ENCODE measurements at regions not wholly inside any gene's neighbourhood (a gene's known extent, or its start where the extent isn't known, plus 50 kb on each side); places are given as distances from the start of the nearest gene placed in this dataset.

DNA sequence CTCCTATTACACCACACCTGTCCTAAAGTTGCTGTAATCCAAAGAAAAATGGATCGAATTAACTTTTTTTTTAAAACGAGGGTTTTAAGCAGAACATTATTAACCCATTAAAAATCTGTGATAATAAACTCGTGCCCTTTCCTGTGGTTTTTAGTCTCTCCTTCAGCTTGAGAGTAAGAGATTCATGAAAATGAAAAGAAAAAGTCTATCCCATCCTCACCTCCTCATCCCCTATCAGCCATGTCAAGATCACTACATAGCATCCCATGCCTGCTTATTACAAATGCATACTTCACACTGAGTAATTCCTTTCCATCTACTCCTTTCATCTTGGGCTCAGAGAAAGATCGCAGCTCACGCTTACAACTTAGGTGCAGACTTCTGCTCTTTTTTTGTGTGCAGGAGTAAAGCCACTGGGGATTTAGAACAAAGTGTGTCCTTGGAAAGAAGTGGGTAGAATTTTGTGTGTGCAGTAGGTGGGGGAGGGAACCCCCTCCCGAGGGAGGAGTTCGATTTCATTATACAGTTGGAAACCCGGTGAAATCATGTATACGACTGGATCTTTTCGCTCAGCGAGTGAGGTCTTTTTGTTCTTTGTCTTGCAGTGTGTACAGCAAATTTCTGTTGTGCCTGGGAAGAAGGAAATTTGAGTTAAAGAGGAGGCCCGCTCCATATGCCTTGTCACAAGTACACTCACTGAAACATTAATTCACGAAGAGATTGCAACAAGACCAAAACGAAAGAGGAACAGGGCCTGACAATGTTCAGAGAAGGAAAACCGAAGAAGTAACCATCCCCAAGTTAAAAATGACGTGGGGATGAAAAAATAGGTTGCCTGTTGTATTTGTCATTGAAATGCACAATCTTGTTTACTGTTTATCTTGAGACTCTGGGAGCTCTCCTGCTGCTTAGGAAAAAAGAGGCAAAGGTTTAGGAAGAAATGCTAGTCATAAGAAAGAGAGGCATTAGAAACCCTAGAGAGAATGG lies 146.5 kb upstream of the ZNF217 start:
- no peaks in the 10 kb centered on the region for H3K27me3 Mint-ChIP-seq
- H3K4me1 Mint-ChIP-seq, result peaks cover 67% of the 10 kb centered on the region
- peak overlapping the region; percentile 70 for H3K4me3 Mint-ChIP-seq
- no peaks in the 10 kb centered on the region for H3K9me3 Mint-ChIP-seq
- ChIA-PET POLR2A (no interaction called here), CTCF (interaction anchor here (1.6 to 2.4 kb wide), 3 partner anchors 10 to 100 kb away, joined by 3 to 11 read pairs (median 6); no protein-coding TSS in a partner anchor)
- peak overlapping the region; percentile 90 for H3K27ac Mint-ChIP-seq
- DNase-seq, result peak; percentile 22
- no peaks in the 10 kb centered on the region for H3K36me3 Mint-ChIP-seq (ENCODE audit: low read depth)

DNA sequence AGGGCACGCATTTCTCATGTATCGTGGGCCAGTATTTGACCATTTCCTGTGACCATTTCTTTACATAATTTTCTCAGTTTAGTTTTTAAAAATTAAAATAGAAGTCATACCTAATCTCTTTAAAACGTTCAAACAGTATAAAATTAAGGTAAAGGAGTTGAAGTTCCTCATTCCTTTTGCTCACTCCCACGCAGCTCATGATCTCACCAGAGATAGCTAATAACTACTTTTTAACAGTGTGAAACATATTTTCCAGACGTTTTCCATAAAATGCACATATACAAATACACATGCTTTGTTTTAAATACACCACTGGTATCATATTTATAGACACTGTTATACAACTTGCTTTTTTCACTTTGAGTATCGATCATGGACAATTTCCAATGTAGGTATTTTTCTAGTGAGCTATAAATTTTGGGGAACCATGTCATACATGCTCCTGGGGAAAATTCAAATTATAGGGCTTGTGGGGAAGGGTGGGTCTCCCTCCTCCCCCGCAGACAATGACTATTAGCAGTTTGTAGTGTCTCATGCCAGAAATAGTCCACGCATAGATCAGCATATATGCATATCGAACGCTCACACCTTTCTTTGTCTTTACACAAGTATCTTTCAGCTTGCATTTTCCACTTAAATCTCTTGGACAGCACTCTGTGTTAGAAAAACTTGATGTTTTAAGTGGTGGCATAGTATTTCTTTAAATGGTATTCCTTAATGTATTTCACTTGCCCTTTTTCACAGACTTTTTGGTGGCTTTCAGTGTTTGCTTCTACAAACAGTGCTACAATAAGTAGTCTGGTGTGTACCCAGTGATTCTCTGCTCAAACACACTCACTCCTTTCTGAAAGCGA lies 145.5 kb upstream of the ZNF217 start:
- H3K36me3 Mint-ChIP-seq (ENCODE audit: low read depth), result no peaks in the 10 kb centered on the region
- H3K4me1 Mint-ChIP-seq, result peaks cover 66% of the 10 kb centered on the region
- H3K9me3 Mint-ChIP-seq, result no peaks in the 10 kb centered on the region
- H3K4me3 Mint-ChIP-seq, result peak overlapping the region; percentile 70
- no peak for DNase-seq
- CTCF ChIA-PET, result interaction anchor here (0.5 to 2.4 kb wide), 3 partner anchors 10 to 44 kb away, joined by 3 to 11 read pairs (median 3); no protein-coding TSS in a partner anchor
- H3K27ac Mint-ChIP-seq, result peak overlapping the region; percentile 90
- POLR2A ChIA-PET, result no interaction called here
- no peaks in the 10 kb centered on the region for H3K27me3 Mint-ChIP-seq

DNA sequence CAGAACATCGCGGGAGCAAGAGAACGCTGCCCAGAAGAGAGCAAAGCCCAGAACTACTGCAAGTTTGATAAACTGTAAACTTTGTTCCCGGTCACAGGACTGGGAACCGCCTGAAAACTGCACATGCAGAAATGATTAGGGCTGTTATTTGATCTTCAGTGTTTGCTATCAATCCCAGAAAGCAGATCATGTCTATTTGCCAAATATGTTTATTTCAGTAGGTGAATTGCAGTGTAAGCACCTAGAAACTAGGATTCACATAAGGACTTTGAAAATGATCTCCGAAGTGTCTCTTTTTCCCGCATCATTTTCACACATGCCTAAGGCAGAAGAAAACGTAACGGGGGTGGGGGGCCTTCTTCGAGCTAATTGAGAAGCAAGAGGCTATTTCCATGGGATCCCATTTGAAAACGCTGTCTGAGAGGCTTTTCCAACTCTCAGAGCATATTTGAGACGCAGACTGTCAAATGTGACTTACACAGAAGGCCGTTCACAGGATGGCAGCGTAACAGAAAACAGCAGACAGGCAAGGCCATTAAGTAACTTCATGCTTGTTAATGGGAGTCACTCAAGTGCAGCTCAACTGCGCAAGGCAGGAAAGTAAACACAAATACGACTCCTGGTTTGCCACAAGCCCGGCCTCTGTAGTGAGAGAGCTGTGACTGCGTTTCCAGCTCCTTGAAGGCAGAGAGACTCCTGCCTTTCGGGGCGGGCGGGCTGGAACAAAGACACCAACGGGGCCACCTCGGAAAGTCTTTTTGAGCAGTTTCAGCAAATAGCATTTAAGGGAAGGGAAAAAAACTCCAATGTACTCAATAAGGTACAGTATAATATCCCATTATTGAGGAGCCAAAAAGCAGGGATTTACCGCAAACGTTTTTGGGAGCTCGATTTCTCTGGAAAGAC lies 144.7 kb upstream of the ZNF217 start:
- Mint-ChIP-seq H3K27ac (no peak overlapping the region), H3K9me3 (no peaks in the 10 kb centered on the region), H3K36me3 (ENCODE audit: low read depth) (peaks cover under 1% of the 10 kb centered on the region), H3K4me1 (peaks cover 64% of the 10 kb centered on the region), H3K4me3 (no peak overlapping the region), H3K27me3 (no peaks in the 10 kb centered on the region)
- CTCF ChIA-PET, result interaction anchor here (0.5 to 2.4 kb wide), 3 partner anchors 9 to 43 kb away, joined by 3 to 11 read pairs (median 3); no protein-coding TSS in a partner anchor
- POLR2A ChIA-PET, result no interaction called here
- DNase-seq, result no peak

DNA sequence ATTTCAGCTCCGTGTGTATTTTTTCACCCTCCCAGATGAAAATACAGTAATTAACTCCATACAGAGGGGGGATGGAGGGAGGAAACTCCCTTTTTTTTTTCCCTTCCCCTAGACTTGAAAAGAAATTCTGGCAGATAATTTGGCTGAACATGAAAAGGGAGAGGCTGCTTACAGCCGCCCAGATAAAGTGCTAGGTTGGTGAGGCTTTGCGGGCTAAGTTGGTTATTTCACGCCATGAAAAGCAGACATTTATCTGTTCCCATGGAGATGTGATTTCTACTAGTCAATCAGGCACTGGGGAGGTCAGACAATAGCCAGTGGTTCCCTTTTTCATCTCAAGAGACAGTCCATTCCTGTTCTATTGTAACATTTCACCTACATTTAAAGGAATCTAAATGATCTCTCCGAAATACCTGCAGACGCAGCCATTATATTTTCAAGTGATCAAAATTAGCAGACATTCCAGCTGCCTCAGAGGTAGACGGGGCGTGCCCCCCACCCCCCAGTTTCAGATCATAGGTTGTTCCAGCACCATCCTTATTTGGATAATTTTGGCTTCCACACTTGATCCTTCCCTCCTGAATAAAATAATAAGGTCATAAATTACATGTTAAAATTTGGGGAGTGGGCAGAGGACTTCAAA lies 143.9 kb upstream of the ZNF217 start:
- CTCF ChIA-PET, result interaction anchor here (1.0 to 2.4 kb wide), 7 partner anchors 8 to 178 kb away, joined by 3 to 12 read pairs (median 5); no protein-coding TSS in a partner anchor
- DNase-seq, result no peak
- H3K27me3 Mint-ChIP-seq, result no peaks in the 10 kb centered on the region
- POLR2A ChIA-PET, result interaction anchor here (1.6 kb wide), 1 partner anchor 13 kb away, joined by 7 read pairs; no protein-coding TSS in a partner anchor
- H3K9me3 Mint-ChIP-seq, result no peaks in the 10 kb centered on the region
- H3K4me3 Mint-ChIP-seq, result no peak overlapping the region
- peak overlapping the region; percentile 88 for H3K27ac Mint-ChIP-seq
- H3K36me3 Mint-ChIP-seq (ENCODE audit: low read depth), result peaks cover 3% of the 10 kb centered on the region
- H3K4me1 Mint-ChIP-seq, result peaks cover 64% of the 10 kb centered on the region

DNA sequence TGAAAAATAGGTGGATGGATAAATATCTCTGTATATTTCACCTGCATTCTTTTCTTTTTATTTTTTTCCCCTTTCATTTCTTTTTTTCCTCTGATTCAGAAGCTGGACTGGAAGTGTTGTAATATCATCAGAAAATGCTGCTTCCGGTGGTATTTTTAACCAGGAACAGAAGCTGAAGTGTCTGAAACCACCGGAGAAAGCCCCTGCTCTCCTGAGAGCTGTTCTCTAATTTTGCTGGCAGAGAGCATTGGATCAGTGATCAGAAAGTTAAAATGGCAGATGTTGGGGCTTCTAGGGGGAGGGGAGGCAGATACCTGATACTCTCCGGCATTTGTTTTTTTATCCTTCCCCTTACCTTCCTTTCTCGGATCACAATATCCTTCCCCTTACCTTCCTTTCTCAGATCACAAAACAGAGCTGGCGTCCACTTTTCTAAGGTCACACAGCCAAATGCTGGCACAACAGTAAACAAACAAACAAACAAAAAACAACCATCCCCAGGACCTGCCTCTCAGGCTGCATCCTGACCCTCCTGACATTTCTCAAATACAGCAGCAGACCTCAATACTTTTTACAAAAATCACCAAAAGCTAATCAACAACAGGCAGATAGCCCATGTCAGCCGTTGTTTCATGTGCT lies 143.2 kb upstream of the ZNF217 start:
- Mint-ChIP-seq H3K9me3 (no peaks in the 10 kb centered on the region), H3K27me3 (no peaks in the 10 kb centered on the region), H3K36me3 (ENCODE audit: low read depth) (peaks cover 3% of the 10 kb centered on the region), H3K4me1 (peaks cover 64% of the 10 kb centered on the region), H3K27ac (peak overlapping the region; percentile 88), H3K4me3 (peak overlapping the region; percentile 44)
- DNase-seq, result no peak
- ChIA-PET POLR2A (interaction anchor here (0.6 to 1.6 kb wide), 3 partner anchors 14 to 110 kb away, joined by 3 to 7 read pairs (median 3); no protein-coding TSS in a partner anchor), CTCF (interaction anchor here (0.7 to 2.3 kb wide), 9 partner anchors 8 to 179 kb away, joined by 3 to 12 read pairs (median 4); no protein-coding TSS in a partner anchor)

DNA sequence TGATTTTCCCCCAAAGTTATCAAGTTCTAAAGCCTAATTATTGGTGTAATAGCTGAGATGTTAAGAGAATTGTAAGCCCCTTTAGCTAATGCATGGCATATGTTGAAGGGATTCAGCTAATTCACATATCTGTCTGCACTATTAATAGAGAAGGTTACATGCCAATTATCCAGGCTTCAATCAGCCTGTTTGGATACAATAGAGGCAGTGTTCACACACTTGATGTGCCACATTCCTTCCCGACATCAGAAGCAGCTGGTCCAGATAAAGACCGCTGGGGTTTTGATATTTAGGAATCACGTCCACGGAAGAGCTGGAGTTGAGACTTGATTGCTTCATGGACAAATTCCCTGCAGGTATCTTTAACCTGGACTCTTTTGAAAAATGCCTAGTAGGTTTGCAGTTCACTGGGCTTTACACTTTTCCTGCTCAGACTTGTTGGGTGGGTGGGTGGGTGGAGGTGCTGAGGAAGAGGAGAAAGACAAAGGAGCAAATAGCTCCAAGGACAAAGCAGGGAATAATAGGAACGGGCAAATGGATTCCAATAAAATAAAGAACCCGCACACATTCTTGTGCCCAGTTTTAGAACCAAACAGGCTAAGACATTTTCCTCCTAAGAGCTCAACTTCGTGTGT lies 142.6 kb upstream of the ZNF217 start:
- ChIA-PET POLR2A (interaction anchor here (0.6 to 1.6 kb wide), 3 partner anchors 15 to 110 kb away, joined by 3 to 7 read pairs (median 3); no protein-coding TSS in a partner anchor), CTCF (interaction anchor here (0.7 to 2.3 kb wide), 10 partner anchors 9 to 180 kb away, joined by 3 to 12 read pairs (median 4); no protein-coding TSS in a partner anchor)
- Mint-ChIP-seq H3K4me1 (peaks cover 58% of the 10 kb centered on the region), H3K9me3 (no peaks in the 10 kb centered on the region), H3K36me3 (ENCODE audit: low read depth) (peaks cover 3% of the 10 kb centered on the region), H3K27me3 (no peaks in the 10 kb centered on the region), H3K27ac (peak overlapping the region; percentile 88), H3K4me3 (peak overlapping the region; percentile 44)
- DNase-seq, result no peak

DNA sequence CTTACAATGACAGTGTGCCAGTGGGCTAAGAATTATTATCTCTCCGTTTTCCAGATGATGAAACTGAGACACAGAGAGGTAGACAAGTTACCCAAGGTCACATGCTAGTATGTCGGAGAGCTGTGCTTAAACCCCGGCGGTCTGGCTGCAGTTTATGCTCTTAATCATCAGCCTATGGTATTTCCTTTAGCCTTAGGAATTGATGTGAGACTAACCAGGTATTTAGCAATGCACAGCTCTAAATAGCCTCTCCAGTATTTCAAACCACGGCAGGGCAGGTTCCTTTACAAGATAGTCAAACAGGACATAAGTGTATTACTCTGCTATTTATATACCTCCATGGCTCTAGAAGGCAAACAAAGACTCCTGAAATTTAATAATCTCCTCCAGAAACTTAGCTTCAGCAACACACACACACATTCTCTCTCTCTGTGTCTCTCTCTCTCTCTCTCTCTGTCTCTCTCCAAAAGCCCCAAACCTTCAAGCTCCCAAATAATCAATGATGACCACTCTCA lies 142.0 kb upstream of the ZNF217 start:
- H3K27me3 Mint-ChIP-seq, result no peaks in the 10 kb centered on the region
- DNase-seq, result no peak
- no peaks in the 10 kb centered on the region for H3K9me3 Mint-ChIP-seq
- CTCF ChIA-PET, result interaction anchor here (1.1 to 2.3 kb wide), 5 partner anchors 9 to 180 kb away, joined by 3 to 12 read pairs (median 5); no protein-coding TSS in a partner anchor
- H3K36me3 Mint-ChIP-seq (ENCODE audit: low read depth), result peaks cover 3% of the 10 kb centered on the region
- POLR2A ChIA-PET, result no interaction called here
- H3K27ac Mint-ChIP-seq, result no peak overlapping the region
- H3K4me3 Mint-ChIP-seq, result no peak overlapping the region
- H3K4me1 Mint-ChIP-seq, result peaks cover 53% of the 10 kb centered on the region

DNA sequence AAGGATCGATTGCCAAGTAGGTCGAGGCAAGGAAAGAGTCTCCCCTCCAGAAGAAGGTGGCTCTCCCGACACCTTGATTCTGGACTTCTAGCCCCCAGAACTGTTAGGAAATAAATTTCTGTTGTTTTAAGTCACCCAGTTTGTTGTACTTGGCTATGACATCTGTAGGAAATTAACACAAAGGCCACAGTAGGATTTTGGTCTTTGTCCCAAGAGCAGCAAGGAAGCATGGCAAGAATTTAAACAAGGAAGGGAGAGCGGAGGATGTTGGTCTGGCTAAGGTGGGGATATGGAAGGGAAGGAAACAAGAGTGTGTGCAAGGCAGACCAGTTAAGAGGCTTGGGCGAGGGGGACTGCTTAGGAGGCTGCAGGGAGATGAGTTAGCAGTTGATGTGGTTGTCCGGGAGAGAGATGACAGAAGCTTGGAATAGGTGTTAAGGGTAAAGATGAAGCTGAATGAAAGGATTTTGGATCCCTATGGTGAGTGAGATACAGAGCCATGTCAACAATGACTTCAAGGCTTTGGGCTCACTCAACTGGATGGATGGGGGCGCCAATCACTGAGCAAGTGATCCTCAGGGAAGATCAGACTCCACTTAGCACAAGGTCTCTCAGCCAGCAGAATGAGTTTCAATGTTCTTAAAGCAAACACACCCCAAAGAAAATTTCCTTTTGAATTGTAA lies 140.5 kb upstream of the ZNF217 start:
- CTCF ChIA-PET, result no interaction called here
- Mint-ChIP-seq H3K27me3 (no peaks in the 10 kb centered on the region), H3K27ac (no peak overlapping the region), H3K4me1 (peaks cover 51% of the 10 kb centered on the region), H3K4me3 (no peak overlapping the region), H3K9me3 (no peaks in the 10 kb centered on the region), H3K36me3 (ENCODE audit: low read depth) (peaks cover 3% of the 10 kb centered on the region)
- no peak for DNase-seq
- POLR2A ChIA-PET, result no interaction called here

DNA sequence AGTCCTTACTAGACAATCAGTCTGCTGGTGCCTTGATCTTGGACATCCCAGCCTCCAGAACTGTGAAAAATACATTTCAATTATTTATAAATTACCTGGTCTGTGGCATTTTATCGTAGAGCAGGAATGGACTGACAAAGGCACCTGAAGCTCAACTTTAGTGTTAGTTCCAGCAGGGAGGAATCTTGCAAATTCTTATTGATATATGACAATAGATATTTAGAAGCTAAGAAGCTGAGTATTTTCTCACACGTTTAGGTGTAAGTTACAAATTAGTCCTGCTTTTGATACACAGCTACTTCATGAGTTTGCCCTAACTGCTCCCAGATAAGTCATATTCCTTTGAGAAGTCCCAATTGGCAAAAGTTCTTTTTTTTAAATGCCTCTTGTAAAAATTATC lies 138.0 kb upstream of the ZNF217 start:
- ChIA-PET POLR2A (no interaction called here), CTCF (interaction anchor here (0.6 to 1.5 kb wide), 3 partner anchors 13 to 532 kb away, joined by 4 to 8 read pairs (median 5); no protein-coding TSS in a partner anchor)
- Mint-ChIP-seq H3K9me3 (no peaks in the 10 kb centered on the region), H3K4me3 (no peak overlapping the region), H3K4me1 (peaks cover 37% of the 10 kb centered on the region), H3K27me3 (no peaks in the 10 kb centered on the region), H3K27ac (no peak overlapping the region), H3K36me3 (ENCODE audit: low read depth) (peaks cover 5% of the 10 kb centered on the region)
- no peak for DNase-seq

DNA sequence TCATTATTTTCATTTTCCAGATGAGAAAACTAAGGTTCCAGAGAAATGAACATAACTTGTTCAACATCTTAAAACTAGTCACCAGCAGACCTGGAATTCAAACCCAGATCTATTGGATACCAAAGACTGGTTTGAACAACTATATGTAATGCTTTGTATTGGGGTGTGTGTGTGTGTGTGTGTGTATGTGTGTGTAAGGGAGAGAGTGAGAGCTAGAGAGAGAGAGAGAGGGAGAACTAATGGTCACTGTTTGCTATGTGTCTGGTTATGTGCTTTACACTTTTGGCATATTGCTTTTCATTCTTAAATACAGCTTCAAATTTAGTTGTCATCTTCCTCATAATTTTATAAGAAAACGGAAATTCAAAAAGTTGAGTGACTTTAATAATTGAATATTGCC lies 134.7 kb upstream of the ZNF217 start:
- no peaks in the 10 kb centered on the region for H3K9me3 Mint-ChIP-seq
- no peak for DNase-seq
- CTCF ChIA-PET, result interaction anchor here (0.7 to 2.6 kb wide), 2 partner anchors 11 to 34 kb away, joined by 3 to 11 read pairs; no protein-coding TSS in a partner anchor
- H3K36me3 Mint-ChIP-seq (ENCODE audit: low read depth), result peaks cover 5% of the 10 kb centered on the region
- H3K27me3 Mint-ChIP-seq, result no peaks in the 10 kb centered on the region
- H3K27ac Mint-ChIP-seq, result no peak overlapping the region
- H3K4me1 Mint-ChIP-seq, result peaks cover 25% of the 10 kb centered on the region
- POLR2A ChIA-PET, result no interaction called here
- H3K4me3 Mint-ChIP-seq, result no peak overlapping the region

Data from activated CD4-positive, alpha-beta T cell treated with anti-CD3 and anti-CD28 coated beads, Interleukin-2, amount 10 ng/mL, durations not matched to agents 7 days and 5 days (primary cell).